ENCODE measurements at regions not wholly inside any gene's neighbourhood (a gene's known extent, or its start where the extent isn't known, plus 50 kb on each side); places are given as distances from the start of the nearest gene placed in this dataset.

DNA sequence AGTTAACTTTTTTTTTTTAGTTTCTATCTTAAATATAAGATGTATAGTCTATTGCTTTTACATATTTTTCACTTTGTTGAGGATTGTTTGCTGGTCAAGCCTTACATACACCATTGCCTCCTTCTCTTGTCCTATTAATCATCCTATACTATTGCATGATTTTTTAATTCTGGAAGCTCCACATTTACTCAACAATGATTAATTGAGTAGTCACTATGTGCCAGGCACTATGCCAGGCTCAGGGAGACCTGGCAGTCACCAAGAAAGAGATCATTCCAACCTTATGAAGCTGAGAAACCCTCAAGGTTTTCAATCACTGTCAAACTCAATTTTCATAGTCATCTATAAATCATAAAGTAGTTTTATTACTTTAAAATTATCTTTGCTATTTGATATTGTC is 626.2 kb downstream of the IGSF11 start:
- Histone ChIP-seq H3K9ac (ENCODE audit: insufficient read depth in 1 of 2, low read length in 2 of 2) (no peak overlapping the region), H3K9me3 (ENCODE audit: control insufficient read depth in 4 of 4, insufficient read depth in 3 of 4, low read length in 3 of 4) (no peaks in the 10 kb centered on the region), H3K4me1 (ENCODE audit: control insufficient read depth in 5 of 5, insufficient read depth in 5 of 5, low read length in 5 of 5) (no peaks in the 10 kb centered on the region), H3K27me3 (ENCODE audit: control insufficient read depth in 3 of 3, insufficient read depth in 3 of 3, low read length in 2 of 3) (no peaks in the 10 kb centered on the region), H3K27ac (ENCODE audit: low read depth in 1 of 2, low read length in 1 of 2) (no peak overlapping the region), H3K36me3 (ENCODE audit: control insufficient read depth in 4 of 4, insufficient read depth in 4 of 4, low read length in 4 of 4) (no peaks in the 10 kb centered on the region), H3K4me3 (no peak overlapping the region)
- no peak for TF ChIP-seq CTCF (IDR thresholded peaks at IDR 0.05; ENCODE audit: control extremely low read depth, extremely low read depth)
- DNase-seq (no peak), ATAC-seq (ENCODE audit: insufficient read depth, low FRiP score) (no peak)

DNA sequence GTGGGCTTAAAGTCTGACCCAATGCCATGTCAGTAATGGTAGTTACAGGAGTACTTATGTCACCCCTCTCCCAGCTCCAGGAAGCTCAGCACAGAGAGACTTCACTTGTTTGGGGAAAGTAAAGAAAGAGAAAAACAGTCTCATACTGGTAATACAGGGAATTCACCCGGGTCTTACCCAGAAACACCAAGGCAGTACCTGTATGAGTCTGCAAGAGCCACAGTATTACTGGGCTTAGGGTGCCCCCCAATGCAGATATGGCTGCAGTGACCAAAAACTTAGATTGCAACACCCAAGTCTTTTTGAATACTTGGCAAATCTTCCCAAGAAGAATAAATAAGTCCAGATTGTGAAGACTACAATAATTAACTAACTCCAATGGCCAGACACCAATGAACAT is 622.1 kb downstream of the IGSF11 start:
- ATAC-seq (ENCODE audit: insufficient read depth, low FRiP score) = no peak
- no peak for TF ChIP-seq CTCF (IDR thresholded peaks at IDR 0.05; ENCODE audit: control extremely low read depth, extremely low read depth)
- Histone ChIP-seq H3K36me3 (ENCODE audit: control insufficient read depth in 4 of 4, insufficient read depth in 4 of 4, low read length in 4 of 4) (no peaks in the 10 kb centered on the region), H3K9me3 (ENCODE audit: control insufficient read depth in 4 of 4, insufficient read depth in 3 of 4, low read length in 3 of 4) (no peaks in the 10 kb centered on the region), H3K9ac (ENCODE audit: insufficient read depth in 1 of 2, low read length in 2 of 2) (no peak overlapping the region), H3K4me3 (no peak overlapping the region), H3K27me3 (ENCODE audit: control insufficient read depth in 3 of 3, insufficient read depth in 3 of 3, low read length in 2 of 3) (no peaks in the 10 kb centered on the region), H3K4me1 (ENCODE audit: control insufficient read depth in 5 of 5, insufficient read depth in 5 of 5, low read length in 5 of 5) (no peaks in the 10 kb centered on the region), H3K27ac (ENCODE audit: low read depth in 1 of 2, low read length in 1 of 2) (no peak overlapping the region)
- no peak for DNase-seq
- 81 to 96% methylated on average over 1 of the region's 1 CpG for WGBS, 2 donors

DNA sequence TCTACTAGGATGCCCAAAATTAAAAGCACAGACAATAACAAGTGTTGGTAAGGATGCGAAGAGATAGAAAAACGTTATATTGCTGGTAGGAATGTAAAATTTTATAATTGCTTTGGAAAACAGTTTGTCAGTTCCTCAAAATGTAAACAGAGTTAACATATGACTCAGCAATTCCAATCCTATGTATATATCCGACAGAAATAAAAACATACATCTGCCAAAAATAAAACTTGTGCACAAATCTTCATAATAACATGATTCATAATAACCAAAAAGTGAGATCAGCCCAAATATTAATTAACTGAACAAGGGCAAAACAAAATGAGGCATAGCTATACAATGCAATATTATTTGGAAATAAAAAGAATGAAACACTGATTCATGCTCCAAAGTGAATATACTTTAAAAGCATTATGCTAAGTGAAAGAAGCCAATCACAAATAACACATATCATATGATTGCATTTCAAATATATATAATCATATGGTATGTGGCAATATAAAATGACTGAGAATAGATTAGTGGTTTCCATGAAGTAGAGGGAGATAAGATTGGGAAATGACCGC is 609.3 kb downstream of the IGSF11 start:
- no peaks in the 10 kb centered on the region for H3K27me3 ChIP-seq (ENCODE audit: control insufficient read depth in 3 of 3, insufficient read depth in 3 of 3, low read length in 2 of 3)
- no peak for TF ChIP-seq CTCF (IDR thresholded peaks at IDR 0.05; ENCODE audit: control extremely low read depth, extremely low read depth)
- H3K36me3 ChIP-seq (ENCODE audit: control insufficient read depth in 4 of 4, insufficient read depth in 4 of 4, low read length in 4 of 4) = no peaks in the 10 kb centered on the region
- no peak overlapping the region for H3K27ac ChIP-seq (ENCODE audit: low read depth in 1 of 2, low read length in 1 of 2)
- ATAC-seq (ENCODE audit: insufficient read depth, low FRiP score) (no peak), DNase-seq (no peak)
- 56 to 68% methylated on average over 4 of the region's 4 CpGs for WGBS, 2 donors
- H3K4me3 ChIP-seq = no peak overlapping the region
- H3K4me1 ChIP-seq (ENCODE audit: control insufficient read depth in 5 of 5, insufficient read depth in 5 of 5, low read length in 5 of 5) = peaks cover 0 to 4% (median 0%) of the 10 kb centered on the region in 5 donors
- H3K9me3 ChIP-seq (ENCODE audit: control insufficient read depth in 4 of 4, insufficient read depth in 3 of 4, low read length in 3 of 4) = no peaks in the 10 kb centered on the region
- no peak overlapping the region for H3K9ac ChIP-seq (ENCODE audit: insufficient read depth in 1 of 2, low read length in 2 of 2)

GRCh38 chr3:118433825-118434224 is 600.8 kb downstream of the IGSF11 start:
- Histone ChIP-seq H3K4me3 (no peak overlapping the region), H3K27me3 (ENCODE audit: control insufficient read depth in 3 of 3, insufficient read depth in 3 of 3, low read length in 2 of 3) (no peaks in the 10 kb centered on the region), H3K27ac (ENCODE audit: low read depth in 1 of 2, low read length in 1 of 2) (no peak overlapping the region), H3K4me1 (ENCODE audit: control insufficient read depth in 5 of 5, insufficient read depth in 5 of 5, low read length in 5 of 5) (no peaks in the 10 kb centered on the region), H3K9ac (ENCODE audit: insufficient read depth in 1 of 2, low read length in 2 of 2) (no peak overlapping the region), H3K9me3 (ENCODE audit: control insufficient read depth in 4 of 4, insufficient read depth in 3 of 4, low read length in 3 of 4) (peaks cover 0 to 3% (median 0%) of the 10 kb centered on the region in 4 donors), H3K36me3 (ENCODE audit: control insufficient read depth in 4 of 4, insufficient read depth in 4 of 4, low read length in 4 of 4) (no peaks in the 10 kb centered on the region)
- DNase-seq (no peak), ATAC-seq (ENCODE audit: insufficient read depth, low FRiP score) (no peak)
- no peak for TF ChIP-seq CTCF (IDR thresholded peaks at IDR 0.05; ENCODE audit: control extremely low read depth, extremely low read depth)
- WGBS, 2 donors = 66 to 76% methylated on average over 2 of the region's 2 CpGs
